Muscle of back (tissue), 3 donors: ENCODE measurements at regions not wholly inside any gene's neighbourhood (a gene's known extent, or its start where the extent isn't known, plus 50 kb on each side); places are given as distances from the start of the nearest gene placed in this dataset.
A peak's percentile ranks its signal among the peaks of the same experiment; 100 is the strongest.

Source experiments
- DNase-seq, 3 donors: peaks; one replicate each; pipeline versions ENCODE4 v3.0.0 to v3.0.0-alpha.2; 2013

DNA sequence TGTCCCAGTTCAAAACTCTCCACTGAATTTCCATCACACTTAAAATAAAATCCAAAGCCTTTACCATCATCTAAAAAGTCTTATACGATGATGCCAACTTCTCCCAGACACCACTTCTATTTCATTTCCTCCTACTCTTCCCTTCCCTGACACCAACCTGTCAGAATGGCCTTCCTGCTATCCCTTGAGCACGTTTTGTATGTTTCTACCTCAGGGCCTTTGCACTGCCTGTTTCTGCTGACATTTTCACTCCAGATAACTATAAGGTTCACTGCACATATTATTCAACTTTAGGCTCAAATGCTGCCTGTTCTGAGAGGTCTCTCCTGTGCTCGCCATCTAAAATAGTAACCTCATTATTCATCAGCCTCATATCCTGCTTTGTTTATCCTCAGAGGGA, 269.6 kb downstream of the HTR7 start:
- DNase-seq, result no peak

DNA sequence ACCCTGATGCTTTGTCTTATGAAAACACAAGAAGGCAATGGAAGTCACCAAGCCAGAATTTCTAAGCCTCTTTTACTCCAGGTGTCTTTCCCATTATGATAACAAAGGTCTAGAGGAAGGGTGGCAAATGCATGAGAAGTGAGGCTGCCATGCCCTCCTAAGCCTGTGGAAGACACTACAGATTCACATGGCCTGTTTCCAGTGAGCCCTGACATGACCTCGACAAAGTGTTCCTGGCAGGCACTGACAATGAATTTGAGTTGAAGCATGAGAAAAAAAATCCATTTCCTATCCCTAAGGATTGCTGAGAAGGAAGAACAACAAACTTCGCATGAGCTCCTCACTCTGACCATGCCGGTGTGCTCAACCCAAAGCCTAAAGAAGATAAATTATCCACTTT, 268.0 kb downstream of the HTR7 start:
- DNase-seq, result no peak

DNA sequence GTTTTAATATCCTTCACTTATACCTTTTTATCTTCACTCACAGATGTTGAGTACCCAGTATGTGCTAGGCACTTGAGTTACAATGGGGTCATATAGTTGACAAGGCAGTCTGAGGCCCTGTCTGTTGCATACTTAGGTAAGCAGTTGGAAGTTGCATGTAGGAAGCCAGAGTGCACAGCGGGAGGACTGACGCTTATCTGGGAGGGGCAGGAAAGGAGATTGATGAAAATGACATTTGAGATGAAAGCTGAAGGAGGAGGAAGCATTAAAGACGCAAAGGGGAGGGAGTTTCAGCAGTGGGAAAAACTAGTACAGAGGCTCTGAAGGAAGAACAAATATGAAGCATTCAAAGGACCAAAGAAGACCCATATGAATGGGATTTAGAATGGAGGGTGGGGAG, 266.2 kb downstream of the HTR7 start:
- no peak for DNase-seq

DNA sequence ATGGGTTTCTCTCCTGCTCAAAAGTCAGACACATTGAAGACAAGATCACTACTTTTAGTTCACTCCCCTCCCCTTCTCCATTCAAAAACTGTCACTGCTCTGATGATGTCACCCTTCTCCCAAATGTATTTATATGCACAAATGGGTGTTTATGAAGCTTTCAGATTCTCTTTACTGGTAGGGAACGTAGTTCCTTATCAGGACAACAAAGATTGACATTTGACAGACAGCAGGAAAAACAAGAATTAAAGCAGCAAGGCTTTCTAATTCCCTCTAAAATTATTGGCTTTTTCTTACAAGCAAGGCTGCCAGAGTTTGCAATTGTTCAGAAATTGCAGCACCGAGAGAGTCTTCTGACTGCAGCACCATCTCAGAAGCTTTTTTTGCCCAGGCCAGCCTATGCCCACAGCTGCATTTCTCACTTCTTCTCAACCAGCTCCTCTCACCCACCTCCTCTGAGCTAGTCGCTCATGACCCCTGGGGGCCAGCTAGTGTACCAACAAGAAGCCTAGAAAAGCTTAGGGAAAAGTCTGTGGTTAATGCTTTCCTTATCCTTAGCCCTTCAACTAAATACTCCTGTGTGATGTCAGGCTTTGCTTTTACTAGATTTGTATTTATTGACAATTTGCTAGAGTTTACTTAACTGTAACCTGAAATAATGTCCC, 265.1 kb downstream of the HTR7 start:
- DNase-seq, result peak; percentile 33 to 60 (median 34)

DNA sequence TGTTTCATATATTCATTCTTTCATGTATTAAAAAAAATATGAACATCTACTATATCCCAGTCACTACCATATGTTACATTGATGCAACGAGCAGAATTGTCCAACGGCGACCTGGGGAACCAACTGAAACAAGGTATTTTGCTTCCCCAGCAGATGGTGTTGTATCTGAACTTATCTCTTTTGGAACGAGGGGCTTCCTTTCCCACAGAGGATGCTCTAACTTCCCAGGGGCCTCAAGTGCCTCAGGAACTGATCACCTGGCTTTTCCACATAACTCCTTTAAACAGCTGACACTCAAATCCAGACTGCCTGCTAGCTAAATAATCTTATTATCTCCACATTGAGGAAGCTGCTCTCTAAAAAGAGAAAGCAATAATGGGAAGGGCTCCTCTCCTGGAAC, 259.3 kb downstream of the HTR7 start:
- DNase-seq, result no peak

DNA sequence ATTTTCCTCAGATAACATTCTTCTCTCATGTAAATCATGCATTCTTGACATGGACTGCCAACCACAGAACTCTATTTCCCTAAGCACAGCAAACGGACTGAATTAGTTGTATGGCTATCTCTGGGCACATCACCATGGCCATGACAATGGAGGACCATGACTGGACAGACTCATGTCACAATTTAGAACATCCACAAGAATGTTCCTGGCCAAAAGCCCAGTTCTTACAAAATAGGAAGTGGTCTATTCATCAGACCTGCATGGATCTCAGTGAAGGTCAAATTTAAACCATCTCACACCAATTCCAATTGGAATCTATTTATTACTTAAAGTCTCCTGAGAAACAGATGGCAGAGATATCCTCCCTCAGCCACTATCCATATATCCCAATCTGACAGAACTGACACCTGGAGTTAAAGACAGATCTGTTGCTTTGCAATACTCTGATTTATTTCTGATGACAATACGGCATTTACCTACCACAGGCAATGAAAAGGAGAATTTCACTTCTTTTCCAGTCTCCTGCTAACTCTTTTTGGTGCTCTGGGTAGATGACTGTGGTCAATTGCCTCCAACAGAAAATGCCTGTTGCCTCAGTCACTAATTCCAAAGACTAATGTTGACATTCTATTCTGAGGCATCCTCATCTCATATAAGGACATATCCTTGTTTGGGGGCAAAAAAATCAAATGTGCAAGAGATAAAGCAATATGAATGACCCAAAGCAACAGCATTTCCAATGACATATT, 254.8 kb downstream of the HTR7 start:
- DNase-seq, result peak in 1 of 3 donors; percentile 60

DNA sequence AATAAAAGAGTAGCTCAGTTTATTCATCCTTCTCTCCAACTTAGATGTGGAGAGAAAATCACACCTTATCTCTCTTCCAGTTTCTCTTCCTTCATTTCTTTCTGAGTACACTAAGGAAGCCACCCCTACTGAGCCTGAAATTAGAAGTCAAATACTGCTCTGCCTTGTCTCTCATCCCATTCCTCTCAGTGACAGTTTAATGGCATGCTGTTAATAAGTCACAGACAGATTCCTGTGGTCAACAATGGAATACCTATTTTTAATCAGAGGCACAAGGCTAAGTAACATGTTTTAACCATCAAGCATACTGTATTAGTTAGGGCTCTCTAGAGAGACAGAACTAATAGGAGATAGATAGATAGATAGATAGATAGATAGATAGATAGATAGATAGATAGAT, 253.2 kb downstream of the HTR7 start:
- DNase-seq, result no peak

DNA sequence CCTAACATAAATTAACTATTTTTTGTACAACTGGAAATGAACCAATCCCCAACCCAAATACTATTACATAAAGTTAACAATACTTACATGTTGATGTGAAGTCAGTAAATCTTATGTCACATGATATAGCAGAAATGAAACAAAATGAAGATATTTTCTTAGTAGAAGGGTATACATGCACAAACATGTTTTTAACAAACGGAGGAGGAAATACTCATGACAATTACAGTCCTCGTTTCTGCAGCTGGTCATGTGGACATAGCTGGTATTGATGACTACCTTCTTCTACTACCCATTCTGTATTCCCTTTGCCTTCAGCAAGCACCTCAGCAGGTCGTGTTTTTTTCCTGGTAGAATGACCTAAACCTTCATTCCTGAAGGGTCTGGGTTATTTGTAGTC, 252.3 kb downstream of the HTR7 start:
- DNase-seq, result no peak

DNA sequence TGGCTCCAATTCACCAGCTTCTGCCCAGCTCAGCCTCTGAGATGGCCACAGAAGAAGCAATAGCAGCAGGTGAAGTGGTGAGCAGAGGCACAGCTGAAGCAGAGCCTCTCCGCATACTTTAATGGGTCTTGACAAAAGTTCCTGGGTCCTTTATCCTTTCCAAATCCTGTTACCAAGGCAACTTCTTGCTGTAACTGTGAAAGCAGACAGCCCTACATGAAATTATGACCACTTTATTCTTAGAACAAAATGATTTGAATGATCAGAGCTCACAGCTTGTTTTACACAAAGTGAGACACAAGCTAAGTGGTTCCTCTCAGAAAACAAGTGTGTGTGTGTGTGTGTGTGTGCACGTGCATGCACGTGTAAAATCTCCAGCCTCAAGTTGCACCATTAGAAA, 245.6 kb downstream of the HTR7 start:
- DNase-seq, result no peak

DNA sequence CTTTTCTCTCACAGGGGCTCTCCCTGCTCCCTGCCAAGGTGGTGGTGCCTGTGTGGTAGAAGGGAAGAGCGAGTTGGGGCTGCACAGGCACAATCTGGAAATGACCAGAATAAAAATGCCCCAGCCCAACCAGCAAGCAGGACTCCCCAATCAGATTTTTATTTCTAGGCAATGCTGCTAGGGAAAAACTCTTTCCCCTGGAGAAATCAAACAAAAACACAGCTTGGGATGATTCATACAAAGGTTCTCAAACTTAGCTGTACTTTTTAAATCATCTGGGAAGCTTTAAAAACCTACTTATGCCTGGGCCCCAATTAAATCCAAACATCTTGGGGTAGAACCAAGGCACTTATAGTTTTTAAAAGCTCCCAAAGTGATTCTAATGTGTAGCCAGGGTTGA, 243.2 kb downstream of the HTR7 start:
- no peak for DNase-seq

DNA sequence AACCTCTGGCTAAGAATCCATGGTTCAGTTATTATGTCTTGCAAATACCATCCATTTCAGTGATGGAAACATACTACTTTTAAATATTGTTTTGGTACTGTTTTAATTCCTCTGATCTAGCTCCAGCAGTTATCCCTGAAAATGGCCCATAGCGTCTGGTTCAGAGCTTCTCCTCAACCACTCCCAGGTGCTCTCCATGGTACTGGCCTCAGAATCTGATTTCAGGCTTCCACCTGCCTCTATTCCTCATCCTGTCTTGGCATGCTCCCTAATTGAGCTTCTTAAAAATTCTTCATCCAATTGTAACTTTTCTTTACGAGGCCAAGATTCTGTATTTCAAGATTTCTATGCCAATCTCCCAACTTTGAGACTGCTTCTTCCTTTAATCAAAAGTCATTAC, 236.3 kb downstream of the HTR7 start:
- peak in 1 of 3 donors; percentile 14 for DNase-seq

DNA sequence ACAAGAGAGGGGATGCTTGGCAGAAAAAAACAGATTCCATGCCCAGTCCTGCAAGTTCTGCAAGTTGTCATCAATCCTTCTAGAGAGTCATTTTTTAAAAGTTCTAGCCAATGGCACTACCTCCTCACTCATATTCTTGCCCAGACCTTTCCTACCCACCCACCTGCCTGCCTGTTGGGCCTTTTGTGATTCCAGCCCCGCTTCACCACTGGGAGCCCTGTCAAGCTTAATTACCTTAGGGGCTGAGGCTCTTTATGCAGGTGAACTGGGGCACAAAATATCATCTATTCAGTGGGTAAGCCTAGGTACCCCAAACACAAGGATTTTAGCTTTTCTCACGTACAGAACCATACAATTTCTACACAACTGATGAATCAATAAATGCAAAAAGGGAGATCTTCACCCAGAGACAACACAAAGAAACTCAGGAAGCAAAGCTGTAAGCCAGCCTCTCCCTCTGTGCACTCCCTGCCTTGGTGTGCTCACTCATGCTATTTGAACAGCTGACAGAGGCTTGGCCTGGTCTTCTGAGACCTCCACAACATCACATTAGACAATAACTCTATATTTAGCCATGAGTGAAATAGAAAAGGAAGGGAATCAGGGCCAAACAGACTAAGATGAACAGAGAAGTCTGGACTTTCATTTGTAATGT, 222.6 kb downstream of the HTR7 start:
- peak in 1 of 3 donors; percentile 11 for DNase-seq

DNA sequence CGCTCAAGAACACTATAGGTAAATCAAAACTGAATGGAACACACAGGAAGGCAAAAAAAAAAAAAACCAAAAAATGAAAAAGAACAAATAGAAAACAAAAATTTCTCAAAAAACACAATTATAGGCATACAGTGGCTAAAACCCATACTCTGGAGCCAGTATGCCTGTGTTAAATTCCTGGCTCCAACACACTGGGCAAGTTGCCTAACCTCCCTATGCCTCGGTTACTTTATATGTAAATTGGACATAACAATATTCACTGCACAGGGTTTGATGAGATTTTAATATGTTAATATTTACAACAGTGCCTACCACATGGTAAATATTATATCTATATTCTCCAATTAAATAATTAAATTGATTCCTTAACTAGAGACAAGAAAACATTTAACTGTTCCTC, 217.1 kb downstream of the HTR7 start:
- DNase-seq, result no peak

DNA sequence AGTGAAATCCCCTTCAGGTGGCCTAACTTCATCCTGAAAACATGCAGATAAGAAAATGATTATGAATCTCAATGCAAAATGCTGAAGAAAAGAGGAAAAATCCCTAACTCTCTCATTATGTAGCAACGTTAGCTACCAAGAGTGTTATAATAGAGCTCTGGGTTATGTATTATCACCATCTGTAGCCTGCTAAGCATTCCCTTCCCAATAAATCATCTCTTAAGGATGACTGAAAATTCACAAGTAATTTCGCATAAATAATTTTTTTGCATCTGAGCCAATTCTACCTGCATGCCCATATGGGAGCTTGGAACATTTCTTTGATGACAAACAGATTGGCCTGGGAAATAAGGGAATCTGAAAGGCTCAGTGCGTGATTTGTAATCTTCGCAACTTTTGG, 216.1 kb downstream of the HTR7 start:
- DNase-seq, result no peak

DNA sequence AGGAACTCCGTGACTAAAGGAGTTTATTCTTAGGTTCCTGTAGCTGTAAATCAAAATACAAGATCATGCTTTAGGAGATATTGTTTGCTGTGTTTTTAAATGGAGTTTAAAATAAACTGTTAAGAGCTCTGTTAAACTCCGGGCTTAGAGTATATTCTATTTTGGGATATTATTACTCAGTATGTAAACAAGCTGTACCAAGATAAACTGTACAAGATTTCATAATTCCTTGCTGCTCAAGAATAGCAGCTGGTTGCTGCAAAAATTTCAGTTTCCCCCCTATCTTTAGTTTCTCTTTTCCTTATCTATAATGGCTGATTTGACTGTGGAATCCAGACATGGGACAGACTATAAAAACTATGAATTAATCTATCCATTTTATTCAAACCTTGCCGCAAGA, 215.7 kb downstream of the HTR7 start:
- no peak for DNase-seq

DNA sequence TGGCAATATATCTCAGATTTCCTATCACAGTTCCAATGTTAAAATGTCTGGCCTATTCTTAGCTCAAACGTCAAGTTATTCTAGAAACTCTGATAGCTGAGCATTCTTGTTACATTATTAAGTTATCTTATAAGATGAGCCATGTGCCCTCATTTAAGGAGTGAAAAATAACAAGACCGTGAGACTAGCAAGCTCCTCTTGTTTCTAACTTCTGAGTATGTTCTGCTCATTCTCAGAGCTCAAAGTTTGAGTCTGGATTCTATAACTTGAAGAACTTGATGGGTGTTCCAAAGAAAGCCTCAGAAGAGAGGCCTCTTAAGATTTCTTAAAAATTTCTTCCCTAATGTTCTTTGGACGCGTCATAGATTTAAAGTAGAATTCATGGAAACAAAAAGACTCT, 215.2 kb downstream of the HTR7 start:
- no peak for DNase-seq

DNA sequence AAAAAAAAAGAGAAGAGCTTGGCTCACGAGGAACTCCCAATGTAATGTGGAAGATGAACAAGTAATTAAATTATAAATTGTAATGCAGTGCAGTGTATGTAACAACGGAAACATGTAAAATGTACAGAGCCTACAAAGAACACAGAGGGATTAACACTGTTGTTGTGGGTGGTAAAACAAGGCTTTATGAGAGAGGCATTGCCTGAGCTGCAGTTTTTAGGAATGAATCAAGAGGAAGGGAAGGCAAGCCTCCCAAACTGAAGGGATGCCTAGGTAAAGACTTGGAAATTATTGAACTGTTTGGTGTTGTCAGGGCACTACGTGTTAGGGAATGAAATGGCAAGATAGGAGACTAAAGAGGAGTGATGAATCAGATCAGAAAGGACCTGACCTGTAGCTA, 213.7 kb downstream of the HTR7 start:
- DNase-seq, result no peak

DNA sequence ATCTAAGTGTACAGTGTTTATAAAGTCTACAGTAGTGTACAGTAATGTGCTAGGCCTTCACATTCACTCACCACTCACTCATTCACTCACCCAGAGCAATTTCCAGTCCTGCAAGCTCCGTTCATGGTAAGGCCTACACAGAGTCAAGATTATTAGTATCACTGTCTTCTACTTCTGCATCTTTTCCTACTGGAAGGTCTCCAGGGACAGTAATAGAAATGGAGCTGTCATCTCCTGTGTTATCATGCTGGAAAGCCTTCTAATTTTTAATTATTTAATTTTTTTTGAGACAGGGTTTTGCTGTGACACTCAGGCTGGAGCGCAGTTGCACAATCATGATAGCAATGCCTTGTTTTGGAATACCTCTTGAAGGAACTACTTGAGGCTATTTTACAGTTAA, 207.0 kb downstream of the HTR7 start:
- no peak for DNase-seq

DNA sequence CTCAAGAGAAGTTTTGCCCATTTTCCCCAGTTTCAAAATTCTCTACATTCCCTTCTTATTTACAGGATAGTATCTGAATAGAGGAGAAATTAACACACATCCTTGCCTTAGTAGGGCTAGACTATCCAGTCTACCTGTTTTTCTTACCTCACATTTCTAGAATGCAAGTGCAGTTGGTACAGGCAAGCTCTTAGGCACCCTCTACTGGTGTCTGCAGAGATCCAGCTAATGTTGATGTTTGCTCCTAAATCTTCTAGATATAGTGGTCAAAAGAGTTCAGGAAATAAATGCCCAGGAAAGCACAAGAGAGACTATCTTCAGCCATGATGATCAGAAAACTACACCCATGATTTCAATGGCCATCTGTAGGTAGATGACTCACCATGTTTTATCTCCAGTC, 205.3 kb downstream of the HTR7 start:
- DNase-seq, result no peak

DNA sequence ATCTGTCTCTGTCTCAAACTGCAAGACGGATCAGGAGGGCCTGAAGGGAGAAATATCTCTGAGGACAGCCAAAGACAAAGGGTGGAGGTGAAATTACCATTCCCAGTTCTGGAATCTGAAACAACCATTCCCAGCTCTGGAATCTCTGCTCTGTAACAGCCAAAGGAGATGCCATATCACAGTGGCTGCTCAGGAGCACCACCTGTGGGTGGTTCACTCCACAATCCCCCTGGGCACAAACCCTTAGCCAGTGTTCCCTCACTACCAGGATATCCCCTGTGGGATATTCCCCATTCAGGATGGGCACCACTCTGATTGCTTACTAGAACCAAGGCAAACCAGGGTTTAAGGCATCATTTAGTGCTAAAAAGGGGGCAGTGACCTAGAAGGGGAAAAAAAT, 199.0 kb downstream of the HTR7 start:
- no peak for DNase-seq

DNA sequence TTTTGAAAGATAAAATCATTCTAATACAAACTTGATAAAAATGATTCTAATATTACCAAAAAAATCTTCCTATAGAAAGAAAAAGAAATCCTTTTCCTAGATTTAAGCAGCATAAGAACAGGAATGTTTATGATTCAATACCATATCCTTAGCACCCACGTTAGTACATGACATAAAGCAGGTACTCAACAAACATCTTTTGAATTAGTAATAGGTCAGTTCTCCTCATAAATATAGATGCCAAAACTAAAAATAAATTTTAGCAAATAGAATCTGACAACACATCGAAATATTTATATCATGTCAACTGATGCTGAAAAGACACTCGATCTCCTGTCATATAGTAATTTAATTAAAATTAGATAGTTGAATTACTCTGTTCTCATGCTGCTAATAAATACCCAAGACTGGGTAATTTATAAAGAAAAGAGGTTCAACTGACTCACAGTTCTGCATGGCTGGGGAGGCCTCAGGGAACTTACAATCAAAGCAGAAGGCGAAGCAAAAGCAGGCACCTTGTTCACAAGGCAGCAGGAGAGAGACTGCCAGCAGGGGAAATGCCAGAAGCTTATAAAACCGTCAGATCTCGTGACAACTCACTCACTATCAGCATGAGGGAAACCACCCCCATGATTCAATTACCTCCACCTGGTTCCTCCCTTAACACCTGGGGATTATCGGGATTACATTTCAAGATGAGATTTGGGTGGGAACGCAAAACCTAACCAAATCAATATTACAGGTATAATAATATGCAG, 191.8 kb downstream of the HTR7 start:
- DNase-seq, result no peak

DNA sequence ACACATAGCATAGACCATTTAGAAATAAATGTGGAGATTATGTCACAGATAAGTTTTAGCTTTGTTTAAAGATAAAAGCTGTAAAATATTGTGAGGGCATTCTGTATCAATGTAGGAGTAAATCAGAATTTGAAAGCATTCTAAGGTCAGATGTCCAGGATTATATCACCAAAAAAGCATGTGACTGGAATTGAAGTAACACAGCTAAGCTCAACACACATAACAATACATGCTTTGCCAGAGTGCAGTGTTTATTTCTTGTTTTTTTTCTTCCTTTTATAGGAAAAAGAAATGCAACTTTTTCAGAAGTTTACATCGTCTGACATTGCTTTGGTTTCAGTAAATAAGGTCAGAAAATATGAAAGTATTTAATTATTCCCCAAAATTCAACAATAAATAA, 183.4 kb downstream of the HTR7 start:
- no peak for DNase-seq

DNA sequence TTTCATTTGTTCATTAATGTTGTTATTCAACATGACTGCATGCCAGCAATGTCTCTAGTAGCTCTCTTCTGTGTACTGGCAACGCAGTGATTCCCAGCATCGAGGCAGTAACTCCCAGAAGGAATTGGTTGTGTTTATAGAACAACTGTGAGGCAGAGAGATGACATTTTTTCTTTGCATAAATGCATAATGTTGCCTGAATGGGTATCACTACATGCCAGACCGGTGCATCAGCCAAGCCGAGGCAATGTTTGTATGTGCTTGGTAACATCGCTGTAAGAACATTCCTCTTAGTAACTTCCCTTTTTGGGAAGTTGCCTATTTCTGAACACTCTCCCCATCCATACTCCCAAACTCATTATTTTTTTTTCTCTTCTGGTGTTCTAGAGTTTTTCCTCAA, 182.9 kb downstream of the HTR7 start:
- DNase-seq, result peak in 2 of 3 donors; percentile 11 to 19
